NCI-H748 treated with DMSO at 0.1 percent for 48 hours (cell line): ENCODE measurements at regions not wholly inside any gene's neighbourhood (a gene's known extent, or its start where the extent isn't known, plus 50 kb on each side); places are given as distances from the start of the nearest gene placed in this dataset.
A peak's percentile ranks its signal among the peaks of the same experiment; 100 is the strongest.

Experiments
- DNase-seq: peaks from one replicate; lab custom pipeline; 2025; lab: John Stamatoyannopoulos, UW

DNA sequence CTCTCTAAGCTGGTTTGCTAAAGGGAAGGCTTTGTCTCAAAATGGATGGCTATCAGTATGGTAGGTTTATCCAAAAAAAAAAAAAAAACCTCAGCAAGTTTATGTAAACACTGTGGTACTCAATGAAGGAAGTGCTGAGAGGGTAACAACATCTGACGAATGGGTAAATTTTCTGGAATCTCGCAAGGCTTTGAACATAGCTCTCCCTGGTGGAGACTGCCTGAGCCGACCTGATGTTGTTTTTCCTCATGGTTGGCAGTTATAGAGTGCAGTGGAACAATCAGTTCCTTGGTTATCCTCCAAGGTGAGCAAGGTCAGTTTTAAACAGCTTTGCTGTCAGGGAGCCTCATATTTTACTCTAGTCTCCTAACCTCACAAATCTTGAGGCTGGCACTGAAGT, 94.6 kb downstream of the ZPLD1 start:
- DNase-seq = no peak

DNA sequence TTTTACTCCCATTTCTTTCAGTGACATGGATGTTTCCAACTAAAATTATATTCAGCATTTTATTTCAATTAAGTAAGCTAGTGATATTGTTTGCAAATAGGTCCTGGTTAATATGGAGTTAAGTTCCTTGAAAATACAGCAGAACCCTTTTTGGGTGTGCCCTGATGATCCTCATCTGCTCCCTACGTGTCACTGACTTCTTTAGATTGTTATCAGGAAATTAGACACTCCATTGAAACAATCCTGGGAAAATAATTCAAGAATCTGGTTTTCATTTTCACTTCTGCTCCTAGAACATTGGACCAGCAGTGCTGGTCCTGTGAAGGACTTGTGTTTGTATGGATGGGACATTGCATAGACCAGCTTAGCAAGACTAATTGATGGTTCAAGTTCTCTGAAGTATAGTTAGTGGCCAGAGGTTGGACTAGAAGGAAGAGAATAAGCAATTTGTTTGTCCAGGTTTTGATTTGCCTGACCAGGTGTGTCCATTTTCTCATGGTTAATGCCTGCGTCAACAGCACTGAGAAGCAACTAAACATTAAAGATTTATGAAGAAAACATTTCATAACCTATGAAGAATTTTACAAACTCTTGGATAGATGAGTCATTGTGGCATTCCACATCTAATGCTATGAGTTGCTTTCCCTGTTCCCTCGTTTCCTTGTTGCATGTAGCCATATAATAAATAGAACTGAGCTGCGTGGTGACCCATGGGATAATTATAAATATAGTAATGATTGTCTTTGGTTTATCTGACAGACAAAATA, 95.8 kb downstream of the ZPLD1 start:
- DNase-seq = no peak

DNA sequence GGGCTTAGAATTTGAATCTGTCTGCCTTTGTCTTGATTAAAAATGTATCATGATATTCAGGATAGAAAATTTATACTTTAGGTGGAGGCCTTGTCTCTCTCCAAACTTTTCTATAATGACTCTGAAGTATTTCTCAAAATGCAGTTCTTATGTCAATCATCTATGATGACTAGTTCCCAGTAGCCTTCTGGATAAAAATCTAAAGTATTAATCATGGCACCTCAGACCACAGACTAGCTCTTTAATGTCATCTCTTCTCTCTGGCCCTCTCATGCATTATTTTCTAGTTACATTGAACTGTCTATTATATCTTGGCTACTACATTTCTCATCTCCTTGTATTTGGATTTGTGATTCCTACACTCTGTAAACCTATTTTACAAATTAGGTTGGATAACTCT, 96.9 kb downstream of the ZPLD1 start:
- no peak for DNase-seq

DNA sequence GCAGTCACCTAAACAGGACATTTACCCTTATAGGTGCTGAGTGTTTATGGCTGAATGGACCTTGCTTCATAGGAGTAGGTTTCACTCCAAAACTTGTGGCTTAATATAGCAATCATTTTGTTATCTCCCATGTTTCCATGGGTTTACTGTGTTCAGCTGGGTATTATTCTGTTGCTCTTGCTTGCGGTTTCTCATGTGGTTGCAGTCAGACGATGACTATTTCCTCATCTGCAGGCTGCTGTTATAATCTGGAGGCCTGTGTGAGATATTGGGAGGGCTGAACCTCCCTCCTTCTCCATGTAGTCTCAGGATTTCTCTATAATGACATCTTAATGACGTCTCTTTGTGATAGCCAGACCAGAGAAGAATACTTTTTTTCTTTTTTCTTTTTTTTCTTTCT, 98.1 kb downstream of the ZPLD1 start:
- DNase-seq = no peak

DNA sequence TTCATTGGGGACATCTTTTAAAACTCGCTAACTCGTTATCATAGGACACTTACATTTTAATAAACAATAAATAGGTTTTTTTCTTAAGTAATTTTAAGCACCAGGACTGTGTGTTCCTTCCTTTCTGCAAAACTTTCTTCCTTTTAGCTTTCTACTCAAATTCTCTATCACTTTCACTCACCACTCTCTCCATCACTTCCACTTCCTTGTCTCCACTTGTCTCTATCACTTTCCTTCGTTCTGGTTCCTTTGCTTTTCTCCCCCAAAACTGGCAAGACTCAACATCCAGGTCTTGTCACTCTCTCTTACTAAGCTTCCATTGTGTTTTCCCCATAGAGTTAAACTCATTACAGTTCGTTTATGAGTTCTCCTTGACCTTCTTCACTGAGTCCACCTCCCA, 99.0 kb downstream of the ZPLD1 start:
- no peak for DNase-seq

DNA sequence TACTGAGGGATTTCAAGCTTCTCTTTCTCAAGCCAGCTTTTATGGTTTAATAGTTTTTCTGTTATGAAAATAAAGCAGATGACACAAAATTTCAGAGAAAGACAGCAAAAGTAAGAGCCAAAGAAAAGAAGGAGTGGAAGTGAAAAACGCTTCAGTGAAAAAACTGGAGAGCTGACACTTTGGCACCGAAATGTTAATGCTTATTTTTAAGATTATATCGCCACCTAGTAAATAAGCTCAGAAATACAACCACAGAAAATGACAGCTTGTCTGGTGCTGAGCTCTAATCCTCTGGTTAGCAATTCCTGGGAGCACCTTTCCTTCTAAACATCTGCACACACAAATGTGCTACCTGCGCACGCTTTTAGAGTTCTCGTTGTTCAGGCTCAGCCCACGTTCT, 101.6 kb downstream of the ZPLD1 start:
- peak; percentile 74 for DNase-seq

DNA sequence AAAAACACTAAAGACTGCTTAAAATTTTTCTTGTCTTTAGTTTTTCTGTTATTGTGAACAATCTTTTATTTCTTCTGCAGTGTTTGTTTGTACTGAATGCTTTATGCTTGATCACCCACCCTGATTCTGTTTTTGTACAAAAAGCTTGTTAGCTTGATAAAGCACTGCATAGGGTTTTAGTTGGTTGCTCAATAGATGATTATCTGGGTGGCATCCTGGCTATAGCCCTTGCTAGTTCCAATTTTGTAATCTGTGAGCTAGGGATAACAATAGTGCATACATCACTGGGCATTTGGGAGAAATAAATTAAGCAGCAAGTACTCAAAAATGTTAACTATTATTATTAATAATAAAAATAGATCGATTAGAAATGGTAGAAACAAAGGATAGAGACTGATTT, 102.3 kb downstream of the ZPLD1 start:
- DNase-seq = no peak

DNA sequence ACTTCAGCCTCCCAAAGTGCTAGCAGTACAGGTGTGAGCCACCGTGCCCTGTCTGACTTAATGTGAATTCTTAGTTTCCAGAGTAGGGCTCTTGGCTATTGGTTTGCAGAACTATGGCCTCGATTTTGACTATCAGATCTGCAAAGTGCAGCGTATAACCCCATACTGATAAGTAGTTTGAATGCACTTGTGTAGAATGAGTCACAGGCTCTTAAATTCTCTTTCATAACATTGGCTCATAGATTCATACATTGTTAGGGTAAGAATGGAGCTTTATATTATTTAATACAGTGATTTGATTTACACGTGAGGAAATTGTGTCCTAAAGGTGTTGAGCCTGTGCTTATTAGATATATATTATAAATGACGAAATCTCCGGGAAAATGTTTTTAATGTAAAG, 109.9 kb downstream of the ZPLD1 start:
- DNase-seq = no peak

DNA sequence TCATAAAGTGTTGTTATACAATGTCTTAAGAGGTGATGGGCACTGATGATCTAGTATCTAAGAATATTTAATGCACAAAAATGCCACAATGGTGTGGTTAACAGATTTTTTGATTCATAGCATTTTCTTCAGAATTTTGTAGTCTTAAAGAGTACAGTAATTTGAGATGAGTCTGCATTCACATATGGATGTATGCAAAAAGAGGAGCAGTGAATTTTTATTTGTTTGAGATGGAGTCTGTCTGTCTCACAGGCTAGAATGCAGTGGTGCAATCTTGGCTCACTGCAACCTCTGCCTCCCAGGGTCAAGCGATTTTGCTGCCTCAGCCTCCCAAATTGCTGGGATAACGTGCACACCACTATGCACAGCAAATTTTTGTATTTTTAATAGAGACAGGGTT, 110.5 kb downstream of the ZPLD1 start:
- DNase-seq = no peak

DNA sequence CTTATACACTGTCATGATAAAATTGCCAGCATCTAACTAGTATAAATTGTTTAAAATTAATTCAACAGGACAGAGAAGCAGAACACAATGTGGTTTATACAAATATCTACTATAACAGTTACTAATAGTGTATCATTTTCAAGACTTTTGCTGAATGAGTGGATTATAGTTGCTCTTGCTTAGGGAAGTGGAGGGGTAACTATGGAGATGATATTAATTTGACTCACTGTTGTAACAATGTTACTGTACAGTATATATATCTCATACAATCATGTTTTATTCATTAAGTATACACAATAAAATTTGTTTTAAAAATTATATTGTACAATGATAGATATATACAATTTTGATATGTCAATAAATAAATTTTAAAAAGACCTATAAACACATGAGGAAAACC, 119.1 kb downstream of the ZPLD1 start:
- DNase-seq = no peak

DNA sequence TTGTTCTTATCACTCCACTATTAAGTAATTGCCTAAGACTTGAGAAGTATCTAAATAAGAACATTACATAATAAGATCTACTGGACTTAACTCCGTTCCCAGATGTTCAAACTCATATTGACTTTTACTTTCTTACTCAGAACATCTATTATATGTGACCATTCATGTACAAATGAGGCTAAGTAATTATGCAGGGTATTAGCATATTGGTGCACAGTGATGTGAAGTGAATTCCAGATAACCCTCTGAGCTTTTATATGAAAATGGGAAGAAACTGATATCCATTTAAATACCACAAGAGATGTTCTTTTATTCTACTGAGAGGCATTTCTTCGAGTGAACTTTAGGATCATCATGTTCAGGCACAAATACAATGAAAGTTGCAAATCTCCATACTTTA, 135.7 kb downstream of the ZPLD1 start:
- DNase-seq = no peak

DNA sequence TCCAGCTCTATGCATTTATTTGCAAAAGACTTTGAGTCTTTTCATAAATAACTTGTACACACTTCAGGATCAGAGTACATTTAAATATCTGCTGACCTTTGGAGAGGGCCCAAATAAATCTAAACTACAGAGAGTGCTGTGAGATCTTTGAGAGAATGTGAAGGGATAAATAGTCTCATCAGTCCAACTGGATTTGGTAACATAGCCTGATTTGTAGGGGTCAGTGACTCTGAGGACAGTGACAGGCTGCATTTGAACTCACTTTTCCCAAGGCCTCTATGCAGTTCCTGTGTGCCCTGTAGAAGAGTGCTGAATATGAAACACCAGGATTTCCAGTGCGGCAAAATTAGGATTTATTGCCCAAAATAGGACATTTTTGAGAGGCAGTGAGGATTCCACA, 136.2 kb downstream of the ZPLD1 start:
- DNase-seq = no peak

DNA sequence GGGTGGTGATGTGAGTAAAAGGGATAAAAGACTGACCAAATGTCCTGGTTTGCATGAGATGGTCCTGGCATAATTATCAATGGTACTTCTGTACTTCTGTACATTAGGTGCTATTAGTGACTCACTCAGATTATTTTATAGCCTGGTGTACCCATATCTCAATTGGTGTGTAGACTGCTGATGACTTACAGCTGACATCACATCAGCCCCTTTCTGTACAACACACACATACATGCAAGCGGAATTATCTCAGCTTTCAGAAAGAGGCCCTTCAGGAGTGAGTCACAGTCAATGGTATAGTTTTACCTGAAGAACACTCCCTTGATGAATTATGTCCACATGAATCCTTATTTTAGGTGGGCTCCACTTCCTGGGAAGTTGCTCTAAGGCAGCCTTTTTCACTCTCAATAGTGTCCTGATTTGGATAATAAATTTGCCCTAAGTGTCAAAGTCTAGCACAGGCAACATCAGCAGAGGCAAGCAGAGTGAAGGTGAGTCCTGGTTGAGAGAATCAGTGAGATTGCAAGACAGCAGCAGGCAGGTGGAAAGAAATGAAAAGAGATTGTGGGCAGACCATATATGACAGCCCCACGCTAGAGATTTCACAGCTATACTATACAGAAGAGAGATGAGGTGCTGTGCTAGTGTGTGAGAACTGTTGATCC, 137.0 kb downstream of the ZPLD1 start:
- DNase-seq = no peak

DNA sequence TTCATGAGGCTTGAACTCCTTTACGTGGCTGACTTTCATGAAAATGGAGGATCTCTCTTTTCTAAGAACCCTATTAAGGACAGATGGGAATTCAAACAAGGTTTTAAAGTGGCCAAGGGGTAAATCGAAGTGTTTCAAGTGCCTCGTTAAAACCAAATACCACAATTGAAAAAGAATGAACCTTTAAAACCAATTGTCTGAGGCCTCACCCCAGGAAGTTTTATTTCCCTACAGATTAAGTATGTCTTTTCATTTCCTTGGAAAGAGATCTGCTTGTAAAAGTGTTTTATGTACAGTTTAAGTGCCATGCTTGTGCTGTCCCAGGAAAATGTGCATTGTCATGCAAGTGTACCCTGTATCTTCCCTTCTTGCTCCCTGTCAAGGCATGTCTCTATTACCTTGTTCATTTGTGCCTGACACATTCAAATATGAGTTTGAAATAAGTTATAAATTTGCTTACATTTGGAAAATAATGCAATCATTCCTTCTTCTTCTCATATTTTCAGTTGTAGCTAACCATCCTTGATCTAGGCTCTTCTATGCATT, 138.7 kb downstream of the ZPLD1 start:
- DNase-seq = no peak

DNA sequence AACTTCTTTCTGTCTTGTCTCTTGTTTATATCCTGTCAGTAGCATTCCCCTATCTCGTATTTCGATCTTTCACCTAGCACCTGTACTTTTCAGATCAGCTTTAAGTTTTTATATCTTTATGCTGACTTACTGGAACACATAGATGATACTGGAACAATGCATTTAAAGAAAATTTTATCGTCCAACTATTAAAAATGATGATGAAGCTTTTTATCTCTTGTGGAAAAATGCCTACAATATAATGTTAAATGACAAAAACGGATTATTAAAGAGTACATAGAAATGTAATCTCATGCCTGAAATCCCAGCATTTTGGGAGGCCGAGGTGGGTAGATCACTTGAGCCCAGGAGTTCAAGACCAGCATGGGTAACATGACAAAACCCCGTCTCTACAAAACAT, 139.5 kb downstream of the ZPLD1 start:
- DNase-seq = no peak

DNA sequence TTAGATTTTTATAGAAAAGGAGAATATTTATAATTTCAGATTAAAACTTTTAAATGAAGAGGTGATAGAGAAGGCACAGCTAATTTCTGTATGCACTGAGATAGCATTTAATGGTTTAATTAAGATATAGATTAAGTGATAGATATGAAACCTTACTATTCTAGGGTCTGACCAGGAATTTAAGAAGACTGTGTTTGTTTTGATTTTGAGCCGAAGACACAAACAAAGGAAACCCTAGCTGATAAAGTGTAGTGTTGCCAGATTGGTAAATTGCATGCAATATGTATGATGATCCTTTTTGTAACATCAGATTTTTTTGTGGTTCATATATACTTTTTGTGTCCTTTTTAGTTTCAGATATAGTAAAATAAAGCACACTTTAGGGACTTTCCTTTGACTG, 141.8 kb downstream of the ZPLD1 start:
- DNase-seq = no peak

DNA sequence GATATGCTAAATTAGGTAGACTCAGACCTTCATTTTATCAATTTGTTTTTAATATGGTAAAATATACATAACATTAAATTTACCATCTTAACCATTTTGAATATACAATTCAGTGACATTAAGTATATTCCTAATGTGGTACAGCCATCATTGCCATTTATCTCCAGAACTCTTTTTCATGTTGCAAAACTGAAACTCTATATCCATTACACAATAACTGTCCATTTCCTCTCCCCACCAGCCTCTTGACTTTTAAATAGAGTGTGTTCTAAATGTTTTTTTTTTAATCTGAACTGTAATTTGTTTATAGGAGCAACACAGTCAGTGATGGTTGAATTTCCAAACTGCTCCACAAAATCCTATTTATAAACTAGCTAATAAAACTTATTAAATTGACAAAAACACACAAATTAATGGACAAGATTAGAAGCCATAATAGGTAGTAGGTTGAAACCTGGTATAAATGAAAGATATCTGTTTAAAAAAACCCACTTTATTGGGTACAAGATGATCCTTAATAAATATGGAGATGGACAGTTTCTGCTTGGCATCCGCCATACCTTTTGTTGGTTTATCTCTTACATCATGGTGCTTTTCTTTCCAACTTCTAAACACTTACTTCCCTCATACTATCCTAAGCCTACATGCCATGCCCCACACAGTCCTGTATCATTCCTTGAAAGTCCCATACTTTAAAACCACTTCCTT, 142.4 kb downstream of the ZPLD1 start:
- no peak for DNase-seq

DNA sequence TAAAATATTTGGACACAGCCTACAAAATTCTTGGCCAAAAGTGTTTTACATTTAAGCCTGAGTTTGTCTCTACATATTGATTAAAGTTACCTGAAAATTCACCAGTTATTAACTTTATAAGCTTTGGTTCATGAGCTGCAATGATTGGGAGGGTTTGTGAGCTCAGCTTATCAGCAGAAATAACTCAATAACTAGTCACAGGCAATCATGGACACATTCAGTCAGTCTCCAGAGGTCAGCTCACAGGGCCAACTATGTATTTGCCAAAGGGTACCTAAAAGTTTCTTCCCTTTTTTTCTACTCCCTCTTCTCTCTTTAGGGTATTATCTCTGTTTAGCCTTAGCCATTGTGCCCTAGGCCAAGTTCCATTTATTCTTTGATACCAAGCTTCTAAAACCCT, 145.9 kb downstream of the ZPLD1 start:
- DNase-seq = no peak

DNA sequence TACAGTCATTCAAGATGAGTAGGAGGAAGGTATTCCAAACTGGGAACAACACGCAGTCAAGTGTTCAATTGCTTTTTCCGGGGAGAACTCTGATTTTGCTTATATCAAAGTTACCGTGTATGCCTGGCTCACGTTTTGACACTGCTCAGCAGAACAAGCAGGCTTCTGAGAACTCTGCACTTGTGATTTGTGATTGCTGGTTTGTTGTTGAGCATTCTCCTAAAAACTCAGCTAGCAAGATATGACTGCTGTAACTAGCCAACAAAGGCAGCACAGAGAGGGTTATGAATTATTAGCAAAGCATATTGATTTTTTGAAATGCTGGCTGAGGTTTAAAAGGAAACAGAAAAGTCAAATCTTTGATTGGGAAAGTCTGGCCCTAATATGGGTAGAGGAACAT, 151.7 kb downstream of the ZPLD1 start:
- DNase-seq = no peak

DNA sequence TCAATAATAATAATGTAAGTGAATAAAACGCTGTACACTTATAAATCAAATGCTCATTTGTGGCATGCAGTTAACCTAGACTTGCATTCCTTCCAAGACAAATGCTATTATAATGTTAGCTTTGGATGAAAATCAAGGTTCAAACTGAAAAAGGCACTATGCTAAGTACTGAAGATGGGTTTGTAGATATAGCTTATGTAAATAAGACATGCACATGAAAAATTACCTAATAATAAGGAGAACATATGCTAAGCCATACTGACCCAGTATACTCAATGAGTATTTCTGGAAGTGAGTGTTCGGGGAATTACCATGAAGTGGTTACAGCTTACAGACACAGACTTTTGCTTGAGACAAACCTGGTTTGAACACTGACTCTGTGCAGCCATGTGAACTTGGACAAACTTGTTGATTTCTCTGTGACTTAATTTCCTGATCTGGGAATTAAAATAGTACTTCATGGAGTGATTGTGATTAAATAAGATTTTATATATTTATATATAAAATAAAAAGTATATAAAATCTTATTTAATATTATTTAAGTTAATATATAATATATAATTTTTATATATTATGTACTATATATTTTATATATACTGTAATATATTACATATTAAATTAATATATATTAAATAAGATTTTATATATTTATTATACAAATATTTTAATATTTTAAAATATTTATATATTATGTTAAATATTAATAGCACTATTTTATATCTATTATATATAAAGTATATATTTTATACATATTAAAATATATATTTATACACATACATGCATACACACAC, 159.2 kb downstream of the ZPLD1 start:
- DNase-seq = no peak

DNA sequence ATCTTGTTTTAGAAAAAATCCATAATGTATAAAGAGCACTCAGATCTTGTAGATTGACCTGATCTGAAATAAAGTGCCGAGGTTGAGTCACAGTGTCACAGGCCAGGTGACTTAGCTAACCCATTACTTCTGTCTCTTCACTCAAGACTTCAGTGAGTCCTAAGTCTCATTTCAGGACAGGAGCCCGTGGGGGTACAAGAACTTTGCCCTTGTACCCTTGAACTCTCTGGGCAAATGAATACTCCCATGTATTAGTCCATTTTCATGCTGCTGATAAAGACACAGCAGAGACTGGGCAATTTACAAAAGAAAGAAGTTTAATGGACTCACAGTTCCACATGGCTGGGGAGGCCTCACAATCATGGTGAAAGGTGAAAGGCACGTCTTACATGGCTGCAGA, 160.2 kb downstream of the ZPLD1 start:
- DNase-seq = no peak
